H7 (cell line): ENCODE measurements at regions not wholly inside any gene's neighbourhood (a gene's known extent, or its start where the extent isn't known, plus 50 kb on each side); places are given as distances from the start of the nearest gene placed in this dataset.

Experiments used
- DNase-seq: peaks from one replicate; pipeline ENCODE4 v3.0.0; 2012
- H3K27me3 ChIP-seq: 2 replicates; pipeline ENCODE4 v1.6.0; 2011; ENCODE audit warnings: mild to moderate bottlenecking, low read length; ENCODE audit not compliant: control insufficient read depth, insufficient read depth
- H3K36me3 ChIP-seq: replicated peaks from 2 replicates; pipeline ENCODE4 v1.5.1; 2011; ENCODE audit warnings: low read length; ENCODE audit not compliant: control insufficient read depth, insufficient read depth
- H3K4me3 ChIP-seq: 2 replicates; pipeline ENCODE4 v1.5.1; 2011; ENCODE audit warnings: low read depth, mild to moderate bottlenecking, control low read depth, low read length, moderate library complexity; ENCODE audit not compliant: insufficient read depth

DNA sequence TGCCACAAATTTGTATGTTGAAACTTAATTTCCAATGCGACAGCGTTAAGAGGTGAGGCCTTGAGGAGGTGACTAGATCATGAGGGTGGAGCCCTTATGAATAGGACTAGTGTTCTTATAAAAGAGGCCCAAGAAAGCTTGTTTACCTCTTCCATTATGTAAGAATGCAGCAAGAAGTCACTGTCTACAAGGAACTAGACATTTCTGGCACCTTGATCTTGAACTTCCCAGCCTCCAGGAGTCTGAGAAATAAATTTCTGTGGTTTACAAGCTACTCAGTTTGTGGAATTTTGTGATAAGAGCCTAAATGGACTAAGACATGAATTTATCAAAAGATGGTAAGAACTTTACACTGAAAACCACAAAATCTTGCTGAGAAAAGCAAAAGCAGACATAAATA lies 173.6 kb upstream of the SGK1 start:
- Histone ChIP-seq H3K4me3 (no peak overlapping the region), H3K36me3 (no peaks in the 10 kb centered on the region), H3K27me3 (no peaks in the 10 kb centered on the region)
- no peak for DNase-seq

DNA sequence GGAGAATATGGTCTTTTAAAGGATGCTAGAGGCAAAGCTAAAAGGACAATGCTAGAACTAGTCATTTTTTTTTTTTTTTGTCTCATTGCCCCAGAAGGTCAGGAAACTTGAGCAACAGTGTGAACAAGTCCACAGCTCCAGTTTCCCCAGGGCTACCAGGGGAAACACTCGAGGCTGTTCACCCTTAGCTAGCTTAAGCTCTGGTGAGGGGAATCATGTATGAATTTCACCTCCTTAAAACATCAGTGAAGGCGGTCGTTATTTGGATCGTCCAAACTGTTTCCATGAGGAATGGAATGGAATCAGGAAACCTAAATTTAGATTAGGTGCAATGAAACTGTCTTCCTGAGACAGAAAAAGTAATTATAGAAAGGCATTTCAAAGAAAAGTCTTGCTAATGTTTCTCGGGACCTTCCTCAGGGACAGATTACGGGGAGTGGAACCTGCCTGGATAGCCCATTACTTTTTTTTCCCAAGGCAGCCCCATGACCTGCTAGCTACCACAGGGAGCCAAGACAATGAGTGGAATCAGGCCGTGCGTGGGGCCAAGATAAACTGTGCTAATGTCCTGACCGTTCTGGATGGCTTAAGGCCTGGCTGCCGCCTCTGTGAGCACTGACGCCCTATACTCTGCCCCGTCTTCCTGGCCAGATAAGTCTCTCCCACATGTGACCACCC lies 164.8 kb upstream of the SGK1 start:
- no peak for DNase-seq
- H3K36me3 ChIP-seq: no peaks in the 10 kb centered on the region
- no peaks in the 10 kb centered on the region for H3K27me3 ChIP-seq
- H3K4me3 ChIP-seq: no peak overlapping the region

DNA sequence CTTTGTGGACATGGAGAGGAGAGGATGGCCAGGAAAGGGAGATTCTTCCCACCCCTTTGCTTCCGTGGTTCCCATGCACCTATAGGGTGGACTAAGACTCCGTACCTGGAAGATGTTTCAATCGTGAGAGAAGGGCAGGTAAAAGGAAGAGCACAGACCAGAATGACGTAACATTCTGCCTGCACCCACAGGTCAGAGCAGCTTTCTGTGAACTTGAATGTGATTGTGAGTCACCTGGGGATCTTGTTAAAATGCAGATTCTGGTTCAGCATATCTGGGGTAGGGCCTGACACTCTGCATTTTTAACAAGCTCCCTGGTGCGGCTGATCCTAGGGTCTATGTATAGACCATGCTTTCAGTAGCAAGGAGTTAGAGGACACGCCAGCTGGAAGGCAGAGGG lies 164.1 kb upstream of the SGK1 start:
- no peaks in the 10 kb centered on the region for H3K36me3 ChIP-seq
- DNase-seq: no peak
- no peak overlapping the region for H3K4me3 ChIP-seq
- H3K27me3 ChIP-seq: no peaks in the 10 kb centered on the region

DNA sequence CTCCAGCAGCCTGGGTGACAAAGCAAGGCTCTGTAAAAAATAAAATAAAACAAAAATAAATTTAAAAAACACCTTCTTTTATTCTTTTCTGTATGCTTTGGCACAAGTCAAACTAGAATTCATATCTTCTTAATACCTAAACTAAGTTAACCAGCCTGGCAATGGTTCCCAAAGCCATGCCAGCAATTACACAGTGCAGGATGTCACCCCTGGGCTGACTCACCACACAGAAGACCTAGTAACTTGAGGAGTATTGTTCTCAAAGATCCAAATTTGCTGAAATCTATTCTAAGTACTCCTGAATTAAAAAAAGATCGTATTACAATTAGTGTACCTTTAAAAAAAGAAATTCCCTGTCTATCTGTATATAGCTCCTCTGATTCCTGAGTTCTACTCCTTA lies 162.7 kb upstream of the SGK1 start:
- Histone ChIP-seq H3K27me3 (no peaks in the 10 kb centered on the region), H3K4me3 (no peak overlapping the region), H3K36me3 (no peaks in the 10 kb centered on the region)
- no peak for DNase-seq

DNA sequence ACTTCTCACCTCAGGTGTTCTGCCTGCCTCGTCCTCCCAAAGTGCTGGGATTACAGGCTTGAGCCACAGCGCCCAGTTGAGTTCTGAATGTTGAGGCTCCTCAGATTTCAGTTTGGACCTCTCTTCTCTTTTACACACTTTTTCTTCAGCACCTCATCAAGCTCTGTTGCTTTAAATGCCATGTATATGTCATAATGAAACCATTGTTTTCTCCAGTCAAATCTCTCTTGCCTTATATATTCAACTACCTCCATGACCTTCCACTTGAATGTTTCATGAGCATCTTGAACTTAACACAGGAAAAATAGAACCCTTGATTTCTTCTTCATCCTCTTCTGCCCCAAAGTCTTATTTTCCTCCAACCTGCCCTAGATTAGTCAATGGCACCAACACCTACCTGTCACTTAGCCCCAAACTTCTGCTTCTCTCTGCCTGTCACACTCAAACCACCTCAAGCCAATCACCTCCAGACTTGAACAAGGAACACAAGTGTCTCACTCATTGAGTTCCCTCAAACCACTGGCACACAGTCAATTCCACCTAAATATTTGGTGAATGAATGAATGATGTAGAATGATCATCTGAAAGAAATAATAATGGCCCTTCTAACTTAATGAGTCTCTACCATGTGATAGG lies 161.0 kb upstream of the SGK1 start:
- no peaks in the 10 kb centered on the region for H3K27me3 ChIP-seq
- no peaks in the 10 kb centered on the region for H3K36me3 ChIP-seq
- no peak for DNase-seq
- H3K4me3 ChIP-seq: no peak overlapping the region

DNA sequence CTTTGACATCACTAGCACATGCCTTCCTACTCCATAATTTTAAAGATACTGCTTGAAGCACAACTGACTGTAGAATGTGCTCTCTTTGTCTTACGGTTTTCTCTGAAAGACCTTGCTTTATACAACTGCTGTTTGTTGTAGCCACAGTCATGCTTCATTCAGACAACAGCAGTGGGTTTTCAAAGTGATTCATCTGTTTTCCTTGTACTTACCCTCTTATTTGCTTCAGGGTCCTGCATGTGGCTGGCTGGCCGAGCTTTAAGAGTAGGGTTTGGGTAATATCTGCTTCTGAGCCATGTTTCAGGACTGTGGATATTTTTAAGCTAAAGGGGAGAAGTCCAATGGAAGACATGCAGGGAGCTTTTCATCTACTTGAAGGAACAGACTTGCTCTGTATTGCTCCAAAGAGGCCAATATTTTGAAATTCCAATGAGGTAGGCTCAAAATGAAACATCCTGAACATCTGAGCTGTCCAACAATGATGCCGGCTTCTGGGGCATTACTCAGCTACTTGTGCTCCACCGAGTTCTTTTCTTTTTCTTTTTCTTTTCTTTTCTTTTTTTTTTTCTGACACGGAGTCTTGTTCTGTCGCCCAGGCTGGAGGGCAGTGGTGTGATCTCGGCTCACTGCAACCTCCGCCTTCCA lies 160.2 kb upstream of the SGK1 start:
- Histone ChIP-seq H3K36me3 (no peaks in the 10 kb centered on the region), H3K27me3 (no peaks in the 10 kb centered on the region), H3K4me3 (no peak overlapping the region)
- no peak for DNase-seq

DNA sequence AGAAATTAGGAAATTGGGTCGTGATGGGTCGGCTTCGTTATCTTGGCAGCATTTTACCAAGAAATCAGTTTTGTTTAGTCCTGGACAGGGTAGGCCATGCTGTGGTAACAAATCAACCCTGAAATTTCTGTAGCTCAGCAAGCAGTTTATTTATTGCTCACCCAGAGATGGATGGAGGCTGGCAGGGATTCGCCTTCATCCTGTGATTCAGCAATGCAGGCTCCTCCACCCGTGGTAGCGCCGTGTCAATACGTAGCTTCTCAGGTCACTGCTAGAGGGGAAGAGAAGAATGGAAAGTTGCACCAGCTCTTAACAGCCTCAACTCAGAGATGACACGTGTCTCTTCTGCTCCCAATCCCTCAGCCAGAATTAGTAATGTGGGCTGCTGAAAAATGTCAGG lies 157.0 kb upstream of the SGK1 start:
- H3K36me3 ChIP-seq: no peaks in the 10 kb centered on the region
- H3K4me3 ChIP-seq: no peak overlapping the region
- no peaks in the 10 kb centered on the region for H3K27me3 ChIP-seq
- no peak for DNase-seq

DNA sequence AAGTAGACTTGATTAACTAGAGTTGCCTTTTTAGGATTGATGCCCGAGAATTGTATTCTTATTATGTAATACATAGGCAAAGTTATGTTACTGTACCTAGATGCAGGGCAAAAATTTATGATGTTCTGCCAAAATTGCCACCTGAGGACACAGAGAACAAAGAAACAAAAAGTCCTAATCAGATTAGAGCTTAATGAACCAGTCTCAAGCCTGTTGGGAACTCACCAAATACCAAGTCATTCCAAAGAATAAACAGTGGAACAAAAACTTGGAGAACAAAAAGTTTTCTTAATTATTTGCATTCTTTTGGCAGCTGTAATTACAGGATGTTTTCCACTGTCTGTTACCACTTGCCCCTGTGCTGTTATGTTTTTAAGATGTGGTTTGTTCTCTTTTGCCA lies 154.7 kb upstream of the SGK1 start:
- Histone ChIP-seq H3K36me3 (no peaks in the 10 kb centered on the region), H3K27me3 (no peaks in the 10 kb centered on the region), H3K4me3 (no peak overlapping the region)
- no peak for DNase-seq

DNA sequence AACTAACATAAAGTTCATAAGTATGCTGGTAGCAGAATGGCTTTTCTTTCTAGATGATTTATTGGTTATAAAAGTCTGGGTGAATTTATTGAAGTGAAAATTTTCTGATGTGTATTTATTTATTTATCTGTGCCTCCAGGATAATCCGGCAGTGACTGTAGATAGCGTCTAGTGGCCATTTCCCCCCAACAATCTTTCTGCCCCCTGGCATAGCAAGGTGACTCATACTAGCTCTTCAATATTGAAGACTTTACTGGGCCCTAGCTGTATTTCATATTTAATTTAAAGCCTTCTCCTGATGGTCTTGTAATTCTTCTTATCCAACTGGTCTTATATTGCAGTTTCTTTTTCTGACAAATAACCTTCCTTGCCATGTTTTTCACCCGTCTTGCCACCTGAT lies 154.1 kb upstream of the SGK1 start:
- Histone ChIP-seq H3K4me3 (no peak overlapping the region), H3K27me3 (no peaks in the 10 kb centered on the region), H3K36me3 (no peaks in the 10 kb centered on the region)
- no peak for DNase-seq

DNA sequence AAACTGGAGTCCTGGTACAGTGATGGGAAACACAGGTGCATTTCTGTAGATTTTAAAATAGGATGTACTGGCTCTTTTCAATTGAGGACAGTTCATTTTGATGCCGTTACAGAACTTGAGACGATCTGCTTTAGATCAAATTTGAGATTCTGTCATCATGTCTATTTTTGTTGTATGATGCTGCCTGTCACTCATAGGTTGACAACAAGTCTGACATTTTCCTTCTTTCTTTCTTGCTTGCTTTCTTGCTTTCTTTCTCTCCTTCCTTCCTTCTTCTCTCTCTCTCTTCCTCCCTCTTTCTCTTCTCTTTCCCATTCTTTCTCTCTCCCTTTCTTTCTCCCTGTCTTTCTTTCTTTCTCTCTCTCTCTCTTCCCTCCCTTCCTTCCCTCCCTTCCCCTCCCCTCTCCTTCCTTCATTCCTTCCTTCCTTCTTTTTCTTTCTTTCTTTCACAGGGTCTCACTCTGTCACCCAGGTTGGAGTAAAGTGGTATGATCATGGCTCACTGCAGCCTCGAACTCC lies 152.6 kb upstream of the SGK1 start:
- DNase-seq: no peak
- Histone ChIP-seq H3K4me3 (no peak overlapping the region), H3K36me3 (no peaks in the 10 kb centered on the region), H3K27me3 (no peaks in the 10 kb centered on the region)

DNA sequence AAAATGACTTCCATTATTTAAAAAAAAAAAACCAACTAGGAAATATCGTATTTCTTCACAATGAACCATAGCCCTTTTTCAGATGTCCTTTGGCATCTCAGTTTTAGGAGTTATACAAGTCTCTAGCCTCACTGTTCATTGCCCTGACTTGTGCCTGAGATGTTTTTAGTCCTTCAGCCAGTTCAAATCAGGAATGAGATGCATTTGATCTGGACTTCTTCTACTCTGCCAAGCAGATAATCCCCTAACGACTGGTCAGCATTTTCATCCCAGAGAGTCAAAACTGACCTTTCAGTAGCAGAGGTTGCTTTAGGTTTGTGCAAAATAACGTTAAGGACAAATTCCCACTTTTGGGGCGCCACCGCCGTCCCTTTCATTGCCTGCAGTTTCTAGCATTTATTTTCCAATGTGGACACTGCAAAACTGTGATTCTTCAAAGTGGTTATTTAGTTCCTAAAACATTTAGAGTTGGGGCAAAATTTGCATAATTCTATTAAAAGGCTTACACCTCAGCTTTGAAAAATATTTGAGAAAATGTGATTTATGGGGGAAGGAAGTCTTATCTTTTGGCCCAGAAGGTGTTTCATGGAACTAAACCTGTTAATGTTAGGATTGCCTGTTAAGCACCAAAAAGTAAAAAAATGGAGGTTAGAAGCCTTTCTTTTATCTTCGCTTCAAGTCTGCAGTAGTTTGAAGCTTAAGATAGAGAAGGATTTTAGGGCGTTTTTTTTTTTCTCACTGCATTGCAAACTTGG lies 152.0 kb upstream of the SGK1 start:
- no peak overlapping the region for H3K4me3 ChIP-seq
- DNase-seq: no peak
- H3K27me3 ChIP-seq: no peaks in the 10 kb centered on the region

DNA sequence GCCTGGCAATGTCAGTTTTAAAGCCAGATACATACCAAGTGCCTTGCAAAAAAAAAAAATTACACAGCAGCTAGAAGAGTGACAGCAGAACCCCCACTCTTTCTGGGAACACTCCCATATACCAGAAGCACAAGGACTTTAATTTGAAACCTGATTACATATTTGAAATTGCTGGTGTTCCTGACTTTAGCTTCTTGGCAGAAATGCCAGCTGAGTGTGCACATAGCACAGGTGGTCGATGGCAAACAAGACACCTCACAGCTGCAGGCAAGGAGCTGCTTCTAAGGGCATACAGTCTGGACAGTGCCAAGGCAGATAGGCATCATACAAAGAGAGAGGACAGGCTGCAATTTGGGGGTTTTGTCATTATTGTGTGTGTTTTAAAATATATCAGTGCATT lies 150.7 kb upstream of the SGK1 start:
- H3K4me3 ChIP-seq: no peak overlapping the region

More for the DNA sequence above, 152.0 kb upstream of the SGK1 start:
- H3K36me3 ChIP-seq: no peaks in the 10 kb centered on the region

DNA sequence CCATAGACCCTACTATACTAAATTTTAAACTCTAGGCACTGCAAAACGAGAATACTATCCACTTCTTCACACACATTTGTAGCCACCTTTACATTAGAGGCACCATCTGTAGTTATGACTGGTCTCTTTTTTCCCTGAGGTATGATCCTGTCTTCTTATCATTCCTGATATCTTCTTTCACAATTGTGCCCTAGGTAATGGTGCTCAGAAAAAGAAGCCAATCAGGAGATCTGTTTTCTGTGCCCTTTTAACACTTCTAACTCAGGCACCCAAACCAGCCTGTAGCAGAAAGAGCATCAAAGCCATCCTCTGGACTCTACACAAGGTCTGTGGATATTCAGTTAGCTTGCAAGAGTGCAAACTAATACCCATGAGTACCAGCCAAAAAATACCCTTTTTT lies 149.7 kb upstream of the SGK1 start:
- DNase-seq: no peak
- Histone ChIP-seq H3K4me3 (no peak overlapping the region), H3K27me3 (no peaks in the 10 kb centered on the region), H3K36me3 (no peaks in the 10 kb centered on the region)

More for the DNA sequence above, 150.7 kb upstream of the SGK1 start:
- DNase-seq: no peak
- Histone ChIP-seq H3K27me3 (no peaks in the 10 kb centered on the region), H3K36me3 (no peaks in the 10 kb centered on the region)

DNA sequence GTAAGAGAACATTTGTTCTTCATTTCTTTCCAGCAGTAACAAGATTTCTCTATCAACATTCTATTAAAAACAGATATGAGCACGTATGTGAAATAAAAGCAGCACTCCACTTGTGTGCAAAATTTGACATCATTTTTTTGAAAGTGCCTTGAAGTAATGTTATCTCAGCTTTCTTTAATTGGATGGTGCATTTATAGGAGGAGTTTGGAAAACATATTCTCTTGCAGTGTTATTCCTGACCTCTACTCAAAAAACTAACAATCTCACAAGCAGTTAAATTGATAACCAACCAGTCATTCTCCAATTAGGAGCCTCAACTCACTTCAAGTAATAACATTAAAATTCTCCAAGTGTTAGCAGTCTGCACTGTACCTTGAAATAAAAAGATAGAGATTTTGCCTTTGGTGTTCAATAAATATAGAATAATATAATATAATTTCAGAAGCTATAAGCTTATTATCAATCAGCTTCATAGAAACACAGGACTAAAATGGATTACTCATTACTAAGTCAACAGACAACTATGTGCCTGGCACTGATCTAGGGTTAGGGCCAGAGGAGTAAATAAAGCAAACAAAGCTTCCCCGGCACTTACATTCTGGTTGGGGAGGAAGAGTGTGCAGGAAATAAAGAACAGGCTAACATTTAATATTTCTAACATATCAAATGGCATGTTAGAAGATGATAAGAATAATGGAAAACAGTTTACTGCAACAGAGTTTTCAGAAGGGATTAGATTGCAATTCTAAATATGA lies 149.0 kb upstream of the SGK1 start:
- no peaks in the 10 kb centered on the region for H3K27me3 ChIP-seq
- no peaks in the 10 kb centered on the region for H3K36me3 ChIP-seq
- H3K4me3 ChIP-seq: no peak overlapping the region
- no peak for DNase-seq
